ENCODE measurements at regions not wholly inside any gene's neighbourhood (a gene's known extent, or its start where the extent isn't known, plus 50 kb on each side); places are given as distances from the start of the nearest gene placed in this dataset.

GRCh38 chr7:351681-352480 is 61.9 kb downstream of the FOXL3 start:
- no peak for TF ChIP-seq CTCF (IDR thresholded peaks at IDR 0.05)
- no peaks in the 10 kb centered on the region for H3K36me3 ChIP-seq (ENCODE audit: control insufficient read depth, insufficient read depth, low read length)
- no peak overlapping the region for H2AFZ ChIP-seq
- H3K4me1 ChIP-seq: peaks cover 12% of the 10 kb centered on the region
- H3K27me3 ChIP-seq (ENCODE audit: control insufficient read depth, insufficient read depth, low read length): no peaks in the 10 kb centered on the region
- H3K4me3 ChIP-seq (ENCODE audit: low read depth, low read length): no peak overlapping the region
- no peaks in the 10 kb centered on the region for H3K79me2 ChIP-seq
- no peak overlapping the region for H3K9ac ChIP-seq
- H3K9me3 ChIP-seq (ENCODE audit: control insufficient read depth, low read length): no peaks in the 10 kb centered on the region
- no peak overlapping the region for H3K27ac ChIP-seq
- H3K4me2 ChIP-seq (ENCODE audit: low read length): no peak overlapping the region

- no peaks in the 10 kb centered on the region for H3K27me3 ChIP-seq (ENCODE audit: control insufficient read depth, insufficient read depth, low read length)
- H3K79me2 ChIP-seq: no peaks in the 10 kb centered on the region
- peaks cover 6% of the 10 kb centered on the region for H3K4me1 ChIP-seq
- no peak overlapping the region for H3K4me3 ChIP-seq (ENCODE audit: low read depth, low read length)
- H3K27ac ChIP-seq: no peak overlapping the region
- H3K4me2 ChIP-seq (ENCODE audit: low read length): no peak overlapping the region
- no peak for TF ChIP-seq CTCF (IDR thresholded peaks at IDR 0.05)
- no peak overlapping the region for H2AFZ ChIP-seq
- H3K9ac ChIP-seq: no peak overlapping the region
- no peaks in the 10 kb centered on the region for H3K9me3 ChIP-seq (ENCODE audit: control insufficient read depth, low read length)
- H3K36me3 ChIP-seq (ENCODE audit: control insufficient read depth, insufficient read depth, low read length): no peaks in the 10 kb centered on the region
These were observed 63.9 kb downstream of the FOXL3 start for GRCh38 chr7:353746-354325.

GRCh38 chr7:354597-355470 is 64.9 kb downstream of the FOXL3 start:
- Histone ChIP-seq H3K9ac (no peak overlapping the region), H3K4me1 (no peaks in the 10 kb centered on the region), H3K36me3 (ENCODE audit: control insufficient read depth, insufficient read depth, low read length) (no peaks in the 10 kb centered on the region), H3K4me2 (ENCODE audit: low read length) (no peak overlapping the region), H3K9me3 (ENCODE audit: control insufficient read depth, low read length) (no peaks in the 10 kb centered on the region), H3K27me3 (ENCODE audit: control insufficient read depth, insufficient read depth, low read length) (no peaks in the 10 kb centered on the region), H2AFZ (no peak overlapping the region), H3K27ac (no peak overlapping the region), H3K4me3 (ENCODE audit: low read depth, low read length) (no peak overlapping the region), H3K79me2 (no peaks in the 10 kb centered on the region)
- TF ChIP-seq CTCF (IDR thresholded peaks at IDR 0.05): no peak

- Histone ChIP-seq H3K36me3 (ENCODE audit: control insufficient read depth, insufficient read depth, low read length) (no peaks in the 10 kb centered on the region), H2AFZ (no peak overlapping the region), H3K4me3 (ENCODE audit: low read depth, low read length) (no peak overlapping the region), H3K27me3 (ENCODE audit: control insufficient read depth, insufficient read depth, low read length) (no peaks in the 10 kb centered on the region), H3K4me1 (no peaks in the 10 kb centered on the region), H3K79me2 (no peaks in the 10 kb centered on the region), H3K9me3 (ENCODE audit: control insufficient read depth, low read length) (no peaks in the 10 kb centered on the region), H3K9ac (no peak overlapping the region), H3K27ac (no peak overlapping the region), H3K4me2 (ENCODE audit: low read length) (no peak overlapping the region)
- TF ChIP-seq CTCF (IDR thresholded peaks at IDR 0.05): no peak
These were observed 65.6 kb downstream of the FOXL3 start for GRCh38 chr7:355568-355967.

Data from parathyroid adenoma (tissue), 2 donors.